ENCODE measurements at regions not wholly inside any gene's neighbourhood (a gene's known extent, or its start where the extent isn't known, plus 50 kb on each side); places are given as distances from the start of the nearest gene placed in this dataset.

GRCh38 chr18:56488739-56489138 is 149.7 kb downstream of the TXNL1 start:
- no peak for TF ChIP-seq CTCF (IDR thresholded peaks at IDR 0.05)

- TF ChIP-seq CTCF (IDR thresholded peaks at IDR 0.05), result no peak
These were observed 150.6 kb downstream of the TXNL1 start for GRCh38 chr18:56487801-56488200.

GRCh38 chr18:56483386-56483785 is 155.0 kb downstream of the TXNL1 start:
- no peak for TF ChIP-seq CTCF (IDR thresholded peaks at IDR 0.05)

- no peak for TF ChIP-seq CTCF (IDR thresholded peaks at IDR 0.05)
These were observed 156.6 kb downstream of the TXNL1 start for GRCh38 chr18:56481751-56482150.

GRCh38 chr18:56479841-56480240 is 158.6 kb downstream of the TXNL1 start:
- no peak for TF ChIP-seq CTCF (IDR thresholded peaks at IDR 0.05)

- TF ChIP-seq CTCF (IDR thresholded peaks at IDR 0.05), result no peak
These were observed 163.1 kb downstream of the TXNL1 start for GRCh38 chr18:56475250-56475649.

- no peak for TF ChIP-seq CTCF (IDR thresholded peaks at IDR 0.05)
These were observed 164.9 kb downstream of the TXNL1 start for GRCh38 chr18:56473400-56474024.
